ENCODE measurements at regions not wholly inside any gene's neighbourhood (a gene's known extent, or its start where the extent isn't known, plus 50 kb on each side); places are given as distances from the start of the nearest gene placed in this dataset.

DNA sequence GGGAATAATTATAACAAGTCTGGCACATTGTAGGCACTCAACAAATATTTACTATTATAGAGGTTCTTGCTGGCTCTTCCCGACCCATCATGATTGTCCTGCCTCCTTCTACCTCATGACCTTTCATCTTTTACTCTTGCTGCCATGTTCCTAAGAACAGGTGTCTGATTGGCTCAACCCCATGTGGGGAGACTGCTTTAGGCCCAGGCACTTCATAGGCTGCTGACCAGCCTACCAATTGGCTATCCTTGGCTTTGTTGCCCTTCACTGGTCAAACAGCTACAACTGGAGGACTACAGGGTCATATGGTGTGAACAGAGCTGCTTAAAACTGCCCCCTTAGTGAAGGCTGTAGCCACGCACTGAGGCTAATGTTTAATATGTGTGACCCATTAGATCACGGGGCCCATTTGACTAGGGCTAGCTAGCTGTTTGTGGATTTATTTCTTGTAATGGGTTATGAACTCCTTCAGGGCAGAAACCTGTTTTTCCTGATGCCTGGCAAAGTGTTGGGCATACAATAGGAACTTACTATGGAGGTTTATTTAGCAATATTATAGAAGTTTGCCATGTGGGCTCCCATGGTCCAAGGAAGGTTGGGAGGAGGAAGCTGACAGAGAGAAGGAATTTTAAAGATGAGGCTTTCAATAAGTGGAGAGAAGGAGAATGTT is 239.9 kb upstream of the TBC1D5 start:
- DNase-seq, result peak in 1 of 5 donors; percentile 21
- Histone ChIP-seq H3K4me1 (ENCODE audit: control insufficient read depth in 2 of 3, insufficient read depth in 2 of 3, low read depth in 1 of 3, low read length in 3 of 3) (no peaks in the 10 kb centered on the region), H3K4me3 (ENCODE audit: low read length in 3 of 3) (no peak overlapping the region), H3K9ac (ENCODE audit: low read length in 3 of 3) (no peak overlapping the region), H3K36me3 (ENCODE audit: control insufficient read depth in 2 of 3, insufficient read depth in 3 of 3, low read length in 3 of 3) (no peaks in the 10 kb centered on the region), H3K27me3 (ENCODE audit: control insufficient read depth, insufficient read depth, low read length) (no peaks in the 10 kb centered on the region), H3K9me3 (ENCODE audit: control insufficient read depth in 2 of 3, insufficient read depth in 1 of 3, low read length in 3 of 3) (no peaks in the 10 kb centered on the region), H3K27ac (ENCODE audit: low read depth in 2 of 2, low read length in 2 of 2) (no peak overlapping the region)
- FAIRE-seq, result no peak
- intact Hi-C loops (cut with DNase I), result no loop called here
- TF ChIP-seq, protein P1, sequence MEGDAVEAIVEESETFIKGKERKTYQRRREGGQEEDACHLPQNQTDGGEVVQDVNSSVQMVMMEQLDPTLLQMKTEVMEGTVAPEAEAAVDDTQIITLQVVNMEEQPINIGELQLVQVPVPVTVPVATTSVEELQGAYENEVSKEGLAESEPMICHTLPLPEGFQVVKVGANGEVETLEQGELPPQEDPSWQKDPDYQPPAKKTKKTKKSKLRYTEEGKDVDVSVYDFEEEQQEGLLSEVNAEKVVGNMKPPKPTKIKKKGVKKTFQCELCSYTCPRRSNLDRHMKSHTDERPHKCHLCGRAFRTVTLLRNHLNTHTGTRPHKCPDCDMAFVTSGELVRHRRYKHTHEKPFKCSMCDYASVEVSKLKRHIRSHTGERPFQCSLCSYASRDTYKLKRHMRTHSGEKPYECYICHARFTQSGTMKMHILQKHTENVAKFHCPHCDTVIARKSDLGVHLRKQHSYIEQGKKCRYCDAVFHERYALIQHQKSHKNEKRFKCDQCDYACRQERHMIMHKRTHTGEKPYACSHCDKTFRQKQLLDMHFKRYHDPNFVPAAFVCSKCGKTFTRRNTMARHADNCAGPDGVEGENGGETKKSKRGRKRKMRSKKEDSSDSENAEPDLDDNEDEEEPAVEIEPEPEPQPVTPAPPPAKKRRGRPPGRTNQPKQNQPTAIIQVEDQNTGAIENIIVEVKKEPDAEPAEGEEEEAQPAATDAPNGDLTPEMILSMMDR (IDR thresholded peaks at IDR 0.05; ENCODE audit: borderline replicate concordance, extremely low read depth, insufficient read depth), result no peak

DNA sequence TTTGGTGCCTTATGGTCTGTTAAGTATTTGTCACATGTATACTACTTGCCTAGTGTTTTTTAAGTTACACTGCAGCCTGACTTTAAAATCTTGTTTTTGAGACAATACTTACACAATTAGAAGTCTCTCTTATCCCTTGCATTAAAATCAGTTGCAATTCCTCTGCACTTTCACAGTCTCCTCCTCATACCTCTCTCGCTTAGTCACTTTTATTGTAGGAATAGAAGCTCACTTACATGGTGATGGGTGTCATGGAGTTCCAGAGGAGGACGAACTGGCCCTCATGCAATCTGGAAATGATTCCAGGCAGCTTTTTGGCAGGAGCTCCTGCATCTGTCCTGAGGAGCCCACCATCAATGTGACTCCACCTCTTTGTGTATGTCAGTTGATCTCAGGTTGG is 238.4 kb upstream of the TBC1D5 start:
- FAIRE-seq (no peak), DNase-seq (no peak)
- Histone ChIP-seq H3K36me3 (ENCODE audit: control insufficient read depth in 2 of 3, insufficient read depth in 3 of 3, low read length in 3 of 3) (no peaks in the 10 kb centered on the region), H3K4me1 (ENCODE audit: control insufficient read depth in 2 of 3, insufficient read depth in 2 of 3, low read depth in 1 of 3, low read length in 3 of 3) (no peaks in the 10 kb centered on the region), H3K9me3 (ENCODE audit: control insufficient read depth in 2 of 3, insufficient read depth in 1 of 3, low read length in 3 of 3) (no peaks in the 10 kb centered on the region), H3K27me3 (ENCODE audit: control insufficient read depth, insufficient read depth, low read length) (no peaks in the 10 kb centered on the region), H3K27ac (ENCODE audit: low read depth in 2 of 2, low read length in 2 of 2) (no peak overlapping the region), H3K4me3 (ENCODE audit: low read length in 3 of 3) (no peak overlapping the region), H3K9ac (ENCODE audit: low read length in 3 of 3) (no peak overlapping the region)
- TF ChIP-seq, protein P1 (IDR thresholded peaks at IDR 0.05; ENCODE audit: borderline replicate concordance, extremely low read depth, insufficient read depth), result no peak
- intact Hi-C loops (cut with DNase I), result no loop called here

DNA sequence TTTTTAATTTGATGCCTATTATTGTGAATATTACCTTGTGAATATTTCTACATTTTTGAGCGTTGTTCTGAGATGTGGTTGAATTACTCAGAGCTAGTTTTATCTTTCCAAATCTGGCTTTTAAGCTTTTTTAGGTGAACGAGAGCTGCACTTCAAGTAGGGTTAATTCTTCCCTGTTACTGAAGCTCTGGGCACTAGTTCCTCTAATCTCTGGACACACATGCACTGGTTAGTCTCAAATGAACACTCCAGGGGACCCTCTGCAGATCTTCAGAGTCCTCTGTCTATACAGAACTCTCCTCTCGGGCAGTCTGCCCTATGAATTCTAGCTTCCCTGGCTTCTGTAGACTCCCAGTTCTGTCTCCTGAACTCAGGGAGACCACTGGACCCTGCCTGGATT is 237.5 kb upstream of the TBC1D5 start:
- Histone ChIP-seq H3K4me1 (ENCODE audit: control insufficient read depth in 2 of 3, insufficient read depth in 2 of 3, low read depth in 1 of 3, low read length in 3 of 3) (no peaks in the 10 kb centered on the region), H3K9me3 (ENCODE audit: control insufficient read depth in 2 of 3, insufficient read depth in 1 of 3, low read length in 3 of 3) (no peaks in the 10 kb centered on the region), H3K27ac (ENCODE audit: low read depth in 2 of 2, low read length in 2 of 2) (no peak overlapping the region), H3K27me3 (ENCODE audit: control insufficient read depth, insufficient read depth, low read length) (no peaks in the 10 kb centered on the region), H3K9ac (ENCODE audit: low read length in 3 of 3) (no peak overlapping the region), H3K36me3 (ENCODE audit: control insufficient read depth in 2 of 3, insufficient read depth in 3 of 3, low read length in 3 of 3) (no peaks in the 10 kb centered on the region), H3K4me3 (ENCODE audit: low read length in 3 of 3) (no peak overlapping the region)
- DNase-seq (no peak), FAIRE-seq (no peak)
- intact Hi-C loops (cut with DNase I), result no loop called here
- TF ChIP-seq, protein P1 (IDR thresholded peaks at IDR 0.05; ENCODE audit: borderline replicate concordance, extremely low read depth, insufficient read depth), result no peak

DNA sequence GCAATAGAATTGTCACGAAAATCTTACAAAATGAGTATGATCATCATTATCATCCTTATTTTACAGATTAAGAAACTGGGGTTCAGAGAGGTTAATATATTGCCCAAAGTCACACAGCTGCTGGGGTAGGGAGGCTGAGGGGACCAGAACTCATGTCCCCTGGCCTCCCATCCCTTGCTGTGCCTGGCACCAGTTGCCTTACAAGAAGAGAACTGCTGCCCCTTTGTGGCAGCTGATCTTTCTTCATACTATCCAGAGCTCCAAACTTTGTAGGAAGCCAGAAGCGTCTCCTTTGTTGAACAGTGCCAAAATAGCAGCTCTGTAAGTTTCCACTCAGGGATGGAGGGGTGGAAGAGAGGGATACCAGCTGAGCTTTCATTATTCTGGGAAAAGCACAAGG is 236.8 kb upstream of the TBC1D5 start:
- TF ChIP-seq, protein P1 (IDR thresholded peaks at IDR 0.05; ENCODE audit: borderline replicate concordance, extremely low read depth, insufficient read depth), result no peak
- DNase-seq (peak in 1 of 5 donors; percentile 12), FAIRE-seq (no peak)
- no peaks in the 10 kb centered on the region for H3K27me3 ChIP-seq (ENCODE audit: control insufficient read depth, insufficient read depth, low read length)
- H3K36me3 ChIP-seq (ENCODE audit: control insufficient read depth in 2 of 3, insufficient read depth in 3 of 3, low read length in 3 of 3), result no peaks in the 10 kb centered on the region
- no peak overlapping the region for H3K9ac ChIP-seq (ENCODE audit: low read length in 3 of 3)
- H3K4me3 ChIP-seq (ENCODE audit: low read length in 3 of 3), result no peak overlapping the region
- H3K4me1 ChIP-seq (ENCODE audit: control insufficient read depth in 2 of 3, insufficient read depth in 2 of 3, low read depth in 1 of 3, low read length in 3 of 3), result no peaks in the 10 kb centered on the region
- no peak overlapping the region for H3K27ac ChIP-seq (ENCODE audit: low read depth in 2 of 2, low read length in 2 of 2)
- no peaks in the 10 kb centered on the region for H3K9me3 ChIP-seq (ENCODE audit: control insufficient read depth in 2 of 3, insufficient read depth in 1 of 3, low read length in 3 of 3)
- intact Hi-C loops (cut with DNase I), result no loop called here

Data from kidney (tissue), 13 donors.